HCT116 (cell line): ENCODE measurements at regions not wholly inside any gene's neighbourhood (a gene's known extent, or its start where the extent isn't known, plus 50 kb on each side); places are given as distances from the start of the nearest gene placed in this dataset.

Experiments
- ATAC-seq: fragments of 200-7000 bp; cut with Tn5 transposase; 2 replicates; pipeline ENCODE4 v1.9.1; 2020; ENCODE audit warnings: mild to moderate bottlenecking, moderate library complexity
- BruUV-seq: library from RNA; stranded (reverse); fragments of 400-500 nt; replicated peaks from 2 replicates; lab custom pipeline; 2021; lab: Mats Ljungman, UMichigan
- CTCF ChIA-PET: fragments of 300-600 bp; sonication (Branson Sonifier 250); formaldehyde crosslinking; loops from one replicate; lab custom pipeline; 2021; ENCODE audit warnings: antibody characterized with exemption; lab: Charles Lee
- POLR2A ChIA-PET: fragments of 300-600, 350-600 bp; sonication (Branson Sonifier 250); formaldehyde crosslinking; loops from one replicate; lab custom pipeline; 2021; ENCODE audit warnings: antibody characterized with exemption; lab: Charles Lee
- RAD21 ChIA-PET, 2 experiments: fragments of 300-600 bp; sonication (Branson Sonifier 250); formaldehyde crosslinking; loops; one replicate each; lab custom pipeline; 2023; ENCODE audit warnings: low total read pairs in 2 of 2; ENCODE audit not compliant: uncharacterized antibody in 2 of 2, unreplicated experiment in 2 of 2, low non-redundant PET in 1 of 2; lab: Charles Lee
- DNase-seq: peaks from one replicate; pipeline ENCODE4 v3.0.0-alpha.2; 2010; ENCODE audit warnings: low read depth, low spot score
- H2AFZ ChIP-seq: fragments of 200-600 bp; shearing (Covaris generic), sonication (generic); 2 replicates; pipeline ENCODE4 v1.6.1; 2017; ENCODE audit warnings: low read depth, mixed run types, mixed read lengths, antibody characterized with exemption, low read length; ENCODE audit not compliant: poor library complexity, severe bottlenecking
- H3K27ac ChIP-seq: 2 replicates; pipeline ENCODE4 v1.5.1; 2012; ENCODE audit warnings: low read depth, low read length
- H3K27me3 ChIP-seq: fragments of 200-600 bp; sonication (generic); 2 replicates; pipeline ENCODE4 v1.6.1; 2016; ENCODE audit warnings: mixed run types, low read length, mixed read lengths; ENCODE audit not compliant: insufficient read depth
- H3K36me3 ChIP-seq, 2 experiments: fragments of 200-500 bp in 1 of 2; fragments of 200-600 bp in 1 of 2; sonication (Bioruptor generic) in 1 of 2; sonication (generic) in 1 of 2; 2 replicates each; pipeline versions ENCODE4 v1.5.1 to v1.6.1; 2014 to 2016; ENCODE audit warnings: low read length in 2 of 2, inconsistent platforms in 1 of 2, mixed read lengths in 1 of 2, mixed run types in 1 of 2; ENCODE audit not compliant: insufficient read depth in 2 of 2, control insufficient read depth in 1 of 2
- H3K4me1 ChIP-seq, 2 experiments: fragments of 200-600 bp in 1 of 2; sonication (generic) in 1 of 2; 2 replicates each; pipeline versions ENCODE4 v1.5.1 to v1.6.1; 2012 to 2017; ENCODE audit warnings: low read length in 2 of 2, inconsistent platforms in 1 of 2, mild to moderate bottlenecking in 1 of 2, mixed read lengths in 1 of 2, mixed run types in 1 of 2, moderate library complexity in 1 of 2; ENCODE audit not compliant: insufficient read depth in 2 of 2, control insufficient read depth in 1 of 2
- H3K4me2 ChIP-seq: fragments of 200-600 bp; sonication (generic); 2 replicates; pipeline ENCODE4 v1.6.1; 2017; ENCODE audit warnings: mixed run types, low read length, mixed read lengths
- H3K4me3 ChIP-seq, 2 experiments: fragments of 200-600 bp in 1 of 2; sonication (generic) in 1 of 2; replicated peaks in 1 of 2; 2 replicates each; pipeline ENCODE4 v1.5.1; 2011 to 2016; ENCODE audit warnings: low read length in 2 of 2, control low read depth in 1 of 2, low read depth in 1 of 2, mild to moderate bottlenecking in 1 of 2, mixed read lengths in 1 of 2, mixed run types in 1 of 2
- H3K79me2 ChIP-seq: fragments of 200-600 bp; sonication (generic); 2 replicates; pipeline ENCODE4 v1.6.1; 2017; ENCODE audit warnings: mild to moderate bottlenecking, mixed run types, low read length, moderate library complexity, mixed read lengths; ENCODE audit not compliant: insufficient read depth
- H3K9ac ChIP-seq: fragments of 200-600 bp; sonication (generic); 2 replicates; pipeline ENCODE4 v1.6.1; 2016; ENCODE audit warnings: low read length, mixed read lengths
- H3K9me2 ChIP-seq: fragments of 200-600 bp; sonication (generic), shearing (Covaris generic); 2 replicates; pipeline ENCODE4 v1.6.1; 2017; ENCODE audit warnings: mixed run types, mild to moderate bottlenecking, moderate library complexity; ENCODE audit not compliant: insufficient read depth
- H3K9me3 ChIP-seq, 2 experiments: fragments of 200-500 bp in 1 of 2; fragments of 200-600 bp in 1 of 2; sonication (Bioruptor generic) in 1 of 2; sonication (generic) in 1 of 2; 2 replicates each; pipeline ENCODE4 v1.6.1; 2014 to 2017; ENCODE audit warnings: low read length in 2 of 2, mixed read lengths in 2 of 2, inconsistent platforms in 1 of 2, low read depth in 1 of 2, mild to moderate bottlenecking in 1 of 2, mixed run types in 1 of 2, moderate library complexity in 1 of 2; ENCODE audit not compliant: control insufficient read depth in 1 of 2, insufficient read depth in 1 of 2
- H4K20me1 ChIP-seq: fragments of 200-600 bp; sonication (generic), shearing (Covaris generic); 2 replicates; pipeline ENCODE4 v1.6.1; 2017; ENCODE audit warnings: mixed run types, mild to moderate bottlenecking, moderate library complexity; ENCODE audit not compliant: insufficient read depth
- ELF1 ChIP-seq: IDR thresholded peaks from 2 replicates; pipeline ENCODE4 v1.6.1; 2012; ENCODE audit warnings: low read depth, borderline replicate concordance
- EZH2 ChIP-seq: fragments of 200-600 bp; sonication (generic); IDR thresholded peaks from 2 replicates; pipeline ENCODE4 v1.6.1; 2017; ENCODE audit warnings: antibody characterized with exemption, mixed run types
- JUND ChIP-seq: IDR thresholded peaks from 2 replicates; pipeline ENCODE4 v1.6.1; 2012
- POLR2A ChIP-seq: IDR thresholded peaks from 2 replicates; pipeline ENCODE4 v1.7.0; 2011; ENCODE audit warnings: borderline replicate concordance; ENCODE audit not compliant: insufficient read depth, insufficient read length; ENCODE audit errors: extremely low read depth
- POLR2AphosphoS5 ChIP-seq: IDR thresholded peaks from 2 replicates; pipeline ENCODE4 v1.6.1; 2011; ENCODE audit warnings: mild to moderate bottlenecking, low read depth, low read length, moderate library complexity
- SIN3A ChIP-seq: IDR thresholded peaks from 2 replicates; pipeline ENCODE4 v1.6.1; 2012; ENCODE audit warnings: low read depth
- SP1 ChIP-seq: IDR thresholded peaks from 2 replicates; pipeline ENCODE4 v1.6.1; 2012; ENCODE audit warnings: low read depth
- TCF7L2 ChIP-seq: IDR thresholded peaks from 2 replicates; pipeline ENCODE4 v1.7.0; 2011; ENCODE audit warnings: borderline replicate concordance, inconsistent platforms; ENCODE audit not compliant: insufficient read depth, insufficient read length; ENCODE audit errors: extremely low read depth
- intact Hi-C: fragments of 100-400 bp; cut with micrococcal nuclease; formaldehyde crosslinking; loops from 2 replicates; pipeline ENCODE4 v1.10.0; 2022
- TF ChIP-seq, protein P1 (sequence below): IDR thresholded peaks from 2 replicates; pipeline ENCODE4 v1.6.1; 2012; ENCODE audit warnings: low read depth
- TF ChIP-seq, protein P2 (sequence below): IDR thresholded peaks from 2 replicates; pipeline ENCODE4 v1.6.1; 2012
- TF ChIP-seq, protein P3 (sequence below): IDR thresholded peaks from 2 replicates; pipeline ENCODE4 v1.6.1; 2011; ENCODE audit warnings: mild to moderate bottlenecking, low read length, moderate library complexity; ENCODE audit not compliant: insufficient replicate concordance; ENCODE audit errors: extremely low read depth

DNA sequence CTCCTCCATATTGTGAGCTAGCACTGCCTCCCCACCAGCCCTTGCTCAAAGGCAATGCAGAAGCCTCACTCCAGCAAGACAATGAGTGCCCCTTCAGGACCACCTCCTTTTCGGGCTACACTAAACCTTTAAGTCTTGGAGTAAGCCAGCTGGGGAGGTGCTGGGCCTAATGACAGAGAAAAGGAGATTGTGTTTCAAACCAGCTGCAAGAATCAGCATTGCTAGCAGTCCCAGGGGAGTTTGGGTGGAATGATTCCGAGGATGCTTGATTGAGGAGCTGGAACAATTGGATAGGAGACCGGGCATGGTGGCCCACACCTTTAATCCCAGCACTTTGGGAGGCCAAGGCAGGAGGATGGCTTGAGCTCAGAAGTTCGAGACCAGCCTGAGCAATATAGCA, 54.1 kb upstream of the GPR37L1 start (continued):
- TF ChIP-seq, protein P1, sequence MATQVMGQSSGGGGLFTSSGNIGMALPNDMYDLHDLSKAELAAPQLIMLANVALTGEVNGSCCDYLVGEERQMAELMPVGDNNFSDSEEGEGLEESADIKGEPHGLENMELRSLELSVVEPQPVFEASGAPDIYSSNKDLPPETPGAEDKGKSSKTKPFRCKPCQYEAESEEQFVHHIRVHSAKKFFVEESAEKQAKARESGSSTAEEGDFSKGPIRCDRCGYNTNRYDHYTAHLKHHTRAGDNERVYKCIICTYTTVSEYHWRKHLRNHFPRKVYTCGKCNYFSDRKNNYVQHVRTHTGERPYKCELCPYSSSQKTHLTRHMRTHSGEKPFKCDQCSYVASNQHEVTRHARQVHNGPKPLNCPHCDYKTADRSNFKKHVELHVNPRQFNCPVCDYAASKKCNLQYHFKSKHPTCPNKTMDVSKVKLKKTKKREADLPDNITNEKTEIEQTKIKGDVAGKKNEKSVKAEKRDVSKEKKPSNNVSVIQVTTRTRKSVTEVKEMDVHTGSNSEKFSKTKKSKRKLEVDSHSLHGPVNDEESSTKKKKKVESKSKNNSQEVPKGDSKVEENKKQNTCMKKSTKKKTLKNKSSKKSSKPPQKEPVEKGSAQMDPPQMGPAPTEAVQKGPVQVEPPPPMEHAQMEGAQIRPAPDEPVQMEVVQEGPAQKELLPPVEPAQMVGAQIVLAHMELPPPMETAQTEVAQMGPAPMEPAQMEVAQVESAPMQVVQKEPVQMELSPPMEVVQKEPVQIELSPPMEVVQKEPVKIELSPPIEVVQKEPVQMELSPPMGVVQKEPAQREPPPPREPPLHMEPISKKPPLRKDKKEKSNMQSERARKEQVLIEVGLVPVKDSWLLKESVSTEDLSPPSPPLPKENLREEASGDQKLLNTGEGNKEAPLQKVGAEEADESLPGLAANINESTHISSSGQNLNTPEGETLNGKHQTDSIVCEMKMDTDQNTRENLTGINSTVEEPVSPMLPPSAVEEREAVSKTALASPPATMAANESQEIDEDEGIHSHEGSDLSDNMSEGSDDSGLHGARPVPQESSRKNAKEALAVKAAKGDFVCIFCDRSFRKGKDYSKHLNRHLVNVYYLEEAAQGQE = no peak
- TF ChIP-seq, protein P2, sequence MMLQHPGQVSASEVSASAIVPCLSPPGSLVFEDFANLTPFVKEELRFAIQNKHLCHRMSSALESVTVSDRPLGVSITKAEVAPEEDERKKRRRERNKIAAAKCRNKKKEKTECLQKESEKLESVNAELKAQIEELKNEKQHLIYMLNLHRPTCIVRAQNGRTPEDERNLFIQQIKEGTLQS = no peak
- TF ChIP-seq, protein P3, sequence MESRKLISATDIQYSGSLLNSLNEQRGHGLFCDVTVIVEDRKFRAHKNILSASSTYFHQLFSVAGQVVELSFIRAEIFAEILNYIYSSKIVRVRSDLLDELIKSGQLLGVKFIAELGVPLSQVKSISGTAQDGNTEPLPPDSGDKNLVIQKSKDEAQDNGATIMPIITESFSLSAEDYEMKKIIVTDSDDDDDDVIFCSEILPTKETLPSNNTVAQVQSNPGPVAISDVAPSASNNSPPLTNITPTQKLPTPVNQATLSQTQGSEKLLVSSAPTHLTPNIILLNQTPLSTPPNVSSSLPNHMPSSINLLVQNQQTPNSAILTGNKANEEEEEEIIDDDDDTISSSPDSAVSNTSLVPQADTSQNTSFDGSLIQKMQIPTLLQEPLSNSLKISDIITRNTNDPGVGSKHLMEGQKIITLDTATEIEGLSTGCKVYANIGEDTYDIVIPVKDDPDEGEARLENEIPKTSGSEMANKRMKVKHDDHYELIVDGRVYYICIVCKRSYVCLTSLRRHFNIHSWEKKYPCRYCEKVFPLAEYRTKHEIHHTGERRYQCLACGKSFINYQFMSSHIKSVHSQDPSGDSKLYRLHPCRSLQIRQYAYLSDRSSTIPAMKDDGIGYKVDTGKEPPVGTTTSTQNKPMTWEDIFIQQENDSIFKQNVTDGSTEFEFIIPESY = no peak
- TF ChIP-seq TCF7L2 = no peak

DNA sequence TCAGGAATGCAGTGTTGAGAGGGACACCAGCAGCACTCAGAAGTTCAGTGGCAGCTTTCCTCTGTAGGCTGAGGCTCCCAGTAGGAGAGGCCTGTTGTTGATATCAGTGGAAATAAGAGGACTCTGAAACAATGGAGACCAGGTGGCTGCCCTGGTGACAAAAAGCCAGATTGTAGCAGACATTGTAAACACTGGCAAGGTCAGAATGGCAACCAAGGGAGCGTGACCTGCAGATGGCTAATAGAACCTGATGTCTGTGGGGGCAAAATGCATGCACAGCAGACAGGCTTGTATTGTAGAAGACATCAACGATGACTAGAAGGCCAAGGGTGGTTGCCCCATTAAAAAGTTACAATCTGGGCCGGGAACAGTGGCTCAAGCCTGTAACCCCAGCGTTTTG, 53.1 kb upstream of the GPR37L1 start:
- POLR2A ChIA-PET = interaction anchor here (4.2 kb wide), 1 partner anchor 59 kb away, joined by 20 read pairs; the partner anchor contains the start of gene ELF3
- intact Hi-C loops = no loop called here
- Histone ChIP-seq H3K9ac (no peak overlapping the region), H3K9me2 (no peaks in the 10 kb centered on the region), H2AFZ (no peak overlapping the region), H3K4me3 (no peak overlapping the region), H3K36me3 (no peaks in the 10 kb centered on the region), H3K4me2 (no peak overlapping the region), H3K79me2 (no peaks in the 10 kb centered on the region), H3K4me1 (peaks cover 6 to 15% of the 10 kb centered on the region in 2 experiments; a peak in 3 of 4 replicates), H4K20me1 (no peaks in the 10 kb centered on the region), H3K27me3 (no peaks in the 10 kb centered on the region), H3K9me3 (no peaks in the 10 kb centered on the region), H3K27ac (no peak overlapping the region)
- RAD21 ChIA-PET = no interaction called here
- DNase-seq (no peak), ATAC-seq (no peak)
- no peak for TF ChIP-seq ELF1
- TF ChIP-seq SP1 = no peak
- TF ChIP-seq EZH2 = no peak
- TF ChIP-seq POLR2AphosphoS5 = no peak
- TF ChIP-seq SIN3A = no peak
- TF ChIP-seq JUND = no peak
- TF ChIP-seq, protein P3 = no peak
- TF ChIP-seq POLR2A = no peak
- CTCF ChIA-PET = no interaction called here
- no TSS peak for BruUV-seq
